MM.1S (cell line): ENCODE measurements at regions not wholly inside any gene's neighbourhood (a gene's known extent, or its start where the extent isn't known, plus 50 kb on each side); places are given as distances from the start of the nearest gene placed in this dataset.

ENCODE experiments used
- EZH2phosphoT487 ChIP-seq: fragments of 300-600 bp; sonication (generic); IDR thresholded peaks from 2 replicates; pipeline ENCODE4 v1.6.1; 2018; ENCODE audit warnings: antibody characterized with exemption, low read length
- TF ChIP-seq, protein P1 (sequence below): fragments of 300-600 bp; sonication (generic); IDR thresholded peaks from 2 replicates; pipeline ENCODE4 v1.5.1; 2016; ENCODE audit warnings: antibody characterized with exemption, low read length, mixed read lengths

DNA sequence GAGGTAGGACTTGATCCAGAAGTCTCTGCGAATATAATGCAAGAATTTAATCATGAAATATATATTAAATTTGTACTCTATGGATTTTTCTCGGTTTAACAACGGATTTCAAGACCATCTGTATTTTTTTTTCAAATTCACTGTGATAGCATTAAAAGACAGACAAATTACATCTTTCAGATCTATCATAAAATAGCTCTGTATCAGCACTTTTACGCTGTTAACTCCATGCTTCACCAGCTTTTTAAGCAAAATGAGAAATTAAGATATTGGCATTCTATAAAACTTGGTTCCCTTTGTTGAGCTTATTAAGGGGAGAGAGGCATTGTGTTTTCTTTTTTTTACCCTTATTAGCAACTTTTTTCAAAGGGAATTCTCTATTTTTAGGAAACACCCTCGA, 1377.6 kb upstream of the NXPH2 start:
- TF ChIP-seq, protein P1, sequence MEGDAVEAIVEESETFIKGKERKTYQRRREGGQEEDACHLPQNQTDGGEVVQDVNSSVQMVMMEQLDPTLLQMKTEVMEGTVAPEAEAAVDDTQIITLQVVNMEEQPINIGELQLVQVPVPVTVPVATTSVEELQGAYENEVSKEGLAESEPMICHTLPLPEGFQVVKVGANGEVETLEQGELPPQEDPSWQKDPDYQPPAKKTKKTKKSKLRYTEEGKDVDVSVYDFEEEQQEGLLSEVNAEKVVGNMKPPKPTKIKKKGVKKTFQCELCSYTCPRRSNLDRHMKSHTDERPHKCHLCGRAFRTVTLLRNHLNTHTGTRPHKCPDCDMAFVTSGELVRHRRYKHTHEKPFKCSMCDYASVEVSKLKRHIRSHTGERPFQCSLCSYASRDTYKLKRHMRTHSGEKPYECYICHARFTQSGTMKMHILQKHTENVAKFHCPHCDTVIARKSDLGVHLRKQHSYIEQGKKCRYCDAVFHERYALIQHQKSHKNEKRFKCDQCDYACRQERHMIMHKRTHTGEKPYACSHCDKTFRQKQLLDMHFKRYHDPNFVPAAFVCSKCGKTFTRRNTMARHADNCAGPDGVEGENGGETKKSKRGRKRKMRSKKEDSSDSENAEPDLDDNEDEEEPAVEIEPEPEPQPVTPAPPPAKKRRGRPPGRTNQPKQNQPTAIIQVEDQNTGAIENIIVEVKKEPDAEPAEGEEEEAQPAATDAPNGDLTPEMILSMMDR, result no peak
- no peak for TF ChIP-seq EZH2phosphoT487
